ENCODE measurements at regions not wholly inside any gene's neighbourhood (a gene's known extent, or its start where the extent isn't known, plus 50 kb on each side); places are given as distances from the start of the nearest gene placed in this dataset.

- no peak for DNase-seq (ENCODE audit: low spot score)
- H4K20me1 ChIP-seq (ENCODE audit: low read depth), result no peaks in the 10 kb centered on the region
- no peaks in the 10 kb centered on the region for H3K79me2 ChIP-seq (ENCODE audit: low read depth)
- no peaks in the 10 kb centered on the region for H3K36me3 Mint-ChIP-seq
- no peaks in the 10 kb centered on the region for H3K9me3 Mint-ChIP-seq
- no peak overlapping the region for H3K27ac ChIP-seq
- H2AFZ ChIP-seq (replicated peaks), result no peak overlapping the region
- H3K4me1 ChIP-seq, result no peaks in the 10 kb centered on the region
- no peaks in the 10 kb centered on the region for H3F3A ChIP-seq (ENCODE audit: low read depth)
- H3K27ac Mint-ChIP-seq, result no peak overlapping the region
- no peaks in the 10 kb centered on the region for H3K36me3 ChIP-seq
- H3K4me1 Mint-ChIP-seq, result peaks cover 12% of the 10 kb centered on the region
- no peak overlapping the region for H3K4me3 Mint-ChIP-seq
- H3K27me3 Mint-ChIP-seq (ENCODE audit: insufficient read depth, low read depth), result peaks cover 2% of the 10 kb centered on the region
- no peak overlapping the region for H3K4me3 ChIP-seq
- TF ChIP-seq, protein P1, sequence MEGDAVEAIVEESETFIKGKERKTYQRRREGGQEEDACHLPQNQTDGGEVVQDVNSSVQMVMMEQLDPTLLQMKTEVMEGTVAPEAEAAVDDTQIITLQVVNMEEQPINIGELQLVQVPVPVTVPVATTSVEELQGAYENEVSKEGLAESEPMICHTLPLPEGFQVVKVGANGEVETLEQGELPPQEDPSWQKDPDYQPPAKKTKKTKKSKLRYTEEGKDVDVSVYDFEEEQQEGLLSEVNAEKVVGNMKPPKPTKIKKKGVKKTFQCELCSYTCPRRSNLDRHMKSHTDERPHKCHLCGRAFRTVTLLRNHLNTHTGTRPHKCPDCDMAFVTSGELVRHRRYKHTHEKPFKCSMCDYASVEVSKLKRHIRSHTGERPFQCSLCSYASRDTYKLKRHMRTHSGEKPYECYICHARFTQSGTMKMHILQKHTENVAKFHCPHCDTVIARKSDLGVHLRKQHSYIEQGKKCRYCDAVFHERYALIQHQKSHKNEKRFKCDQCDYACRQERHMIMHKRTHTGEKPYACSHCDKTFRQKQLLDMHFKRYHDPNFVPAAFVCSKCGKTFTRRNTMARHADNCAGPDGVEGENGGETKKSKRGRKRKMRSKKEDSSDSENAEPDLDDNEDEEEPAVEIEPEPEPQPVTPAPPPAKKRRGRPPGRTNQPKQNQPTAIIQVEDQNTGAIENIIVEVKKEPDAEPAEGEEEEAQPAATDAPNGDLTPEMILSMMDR (IDR thresholded peaks at IDR 0.05), result no peak
- TF ChIP-seq EZH2phosphoT487 (IDR thresholded peaks at IDR 0.05) (no peak), EZH2 (IDR thresholded peaks at IDR 0.05) (no peak)
- no peak overlapping the region for H3K4me2 ChIP-seq
- H3K9ac ChIP-seq, result no peak overlapping the region
- no peaks in the 10 kb centered on the region for H3K9me3 ChIP-seq (ENCODE audit: low read depth)
- no peaks in the 10 kb centered on the region for H3K27me3 ChIP-seq
These were observed 119.8 kb upstream of the CCDC68 start for GRCh38 chr18:55079067-55079466.

GRCh38 chr18:55078303-55078932, 119.2 kb upstream of the CCDC68 start:
- DNase-seq (ENCODE audit: low spot score), result no peak
- Histone ChIP-seq H3K27ac (no peak overlapping the region), H3K27me3 (no peaks in the 10 kb centered on the region), H3K4me2 (no peak overlapping the region), H3K4me1 (no peaks in the 10 kb centered on the region), H4K20me1 (ENCODE audit: low read depth) (no peaks in the 10 kb centered on the region), H2AFZ (replicated peaks) (no peak overlapping the region), H3F3A (ENCODE audit: low read depth) (no peaks in the 10 kb centered on the region), H3K36me3 (no peaks in the 10 kb centered on the region), H3K9me3 (ENCODE audit: low read depth) (no peaks in the 10 kb centered on the region), H3K79me2 (ENCODE audit: low read depth) (no peaks in the 10 kb centered on the region), H3K9ac (no peak overlapping the region), H3K4me3 (no peak overlapping the region)
- no peaks in the 10 kb centered on the region for H3K36me3 Mint-ChIP-seq
- no peak overlapping the region for H3K27ac Mint-ChIP-seq
- peaks cover 2% of the 10 kb centered on the region for H3K27me3 Mint-ChIP-seq (ENCODE audit: insufficient read depth, low read depth)
- no peak overlapping the region for H3K4me3 Mint-ChIP-seq
- TF ChIP-seq, protein P1 (IDR thresholded peaks at IDR 0.05), result no peak
- no peak for TF ChIP-seq EZH2phosphoT487 (IDR thresholded peaks at IDR 0.05)
- TF ChIP-seq EZH2 (IDR thresholded peaks at IDR 0.05), result no peak
- H3K9me3 Mint-ChIP-seq, result no peaks in the 10 kb centered on the region
- peaks cover 12% of the 10 kb centered on the region for H3K4me1 Mint-ChIP-seq

DNA sequence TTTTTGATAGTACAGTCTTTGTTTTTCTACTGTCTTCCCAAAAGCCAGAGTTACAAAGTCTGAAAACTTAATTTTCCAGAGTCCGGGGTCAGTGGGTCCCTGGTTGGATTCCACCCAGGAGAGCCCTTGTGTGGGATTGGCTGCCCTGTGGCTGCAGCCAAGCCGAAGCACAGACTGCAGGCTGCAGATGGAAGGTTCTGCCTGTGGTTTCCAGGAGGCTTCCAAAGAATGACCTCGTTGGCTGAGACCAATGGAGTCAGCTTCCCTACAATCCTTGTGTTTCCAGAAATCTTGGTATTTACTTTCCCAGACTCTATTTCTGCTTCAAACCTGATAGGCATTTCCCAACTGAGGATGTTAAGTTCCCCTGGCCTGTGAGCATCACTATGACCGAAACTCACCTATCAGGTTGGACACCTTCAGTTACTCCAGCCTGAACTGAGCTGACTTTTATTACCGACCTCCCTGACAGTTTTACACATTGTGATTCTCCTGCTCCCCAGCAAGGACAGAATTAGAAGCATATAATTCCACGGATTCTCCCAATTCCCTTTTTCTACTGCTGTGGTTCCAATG, 117.5 kb upstream of the CCDC68 start:
- Histone ChIP-seq H3K36me3 (no peaks in the 10 kb centered on the region), H3F3A (ENCODE audit: low read depth) (no peaks in the 10 kb centered on the region), H3K79me2 (ENCODE audit: low read depth) (no peaks in the 10 kb centered on the region), H2AFZ (replicated peaks) (no peak overlapping the region), H3K27me3 (no peaks in the 10 kb centered on the region), H3K4me3 (no peak overlapping the region), H3K4me2 (no peak overlapping the region), H4K20me1 (ENCODE audit: low read depth) (no peaks in the 10 kb centered on the region), H3K9ac (no peak overlapping the region), H3K27ac (no peak overlapping the region), H3K4me1 (no peaks in the 10 kb centered on the region), H3K9me3 (ENCODE audit: low read depth) (no peaks in the 10 kb centered on the region)
- Mint-ChIP-seq H3K27me3 (ENCODE audit: insufficient read depth, low read depth) (peaks cover 2% of the 10 kb centered on the region), H3K9me3 (no peaks in the 10 kb centered on the region), H3K27ac (no peak overlapping the region), H3K36me3 (no peaks in the 10 kb centered on the region), H3K4me3 (no peak overlapping the region), H3K4me1 (peaks cover 12% of the 10 kb centered on the region)
- DNase-seq (ENCODE audit: low spot score), result no peak
- TF ChIP-seq EZH2phosphoT487 (IDR thresholded peaks at IDR 0.05) (no peak), EZH2 (IDR thresholded peaks at IDR 0.05) (no peak)
- TF ChIP-seq, protein P1 (IDR thresholded peaks at IDR 0.05), result no peak

Measured in neural progenitor cell (in vitro differentiated cells).